ENCODE measurements at regions not wholly inside any gene's neighbourhood (a gene's known extent, or its start where the extent isn't known, plus 50 kb on each side); places are given as distances from the start of the nearest gene placed in this dataset.

DNA sequence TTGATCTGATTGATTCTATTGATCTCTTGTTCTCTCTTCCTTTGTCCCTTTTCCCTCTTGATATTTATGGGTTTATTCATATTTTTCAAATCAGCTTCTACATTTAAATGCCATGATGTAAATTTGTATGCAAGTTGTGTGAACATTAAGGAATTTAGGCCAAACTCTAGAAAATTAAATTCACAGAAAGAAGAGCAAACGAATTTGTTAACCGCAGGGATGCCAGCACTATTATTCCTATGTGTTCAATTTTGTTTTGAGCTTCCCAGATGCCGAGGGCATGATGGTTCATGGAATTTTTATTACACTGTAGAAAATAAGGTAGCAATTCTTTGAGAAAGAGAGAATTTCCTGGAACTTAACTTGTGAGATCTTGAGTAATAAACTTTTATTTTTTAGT, 220.9 kb downstream of the BUB3 start:
- DNase-seq, result no peak
- TF ChIP-seq POLR2A (IDR thresholded peaks at IDR 0.05), result no peak
- TF ChIP-seq, protein P1, sequence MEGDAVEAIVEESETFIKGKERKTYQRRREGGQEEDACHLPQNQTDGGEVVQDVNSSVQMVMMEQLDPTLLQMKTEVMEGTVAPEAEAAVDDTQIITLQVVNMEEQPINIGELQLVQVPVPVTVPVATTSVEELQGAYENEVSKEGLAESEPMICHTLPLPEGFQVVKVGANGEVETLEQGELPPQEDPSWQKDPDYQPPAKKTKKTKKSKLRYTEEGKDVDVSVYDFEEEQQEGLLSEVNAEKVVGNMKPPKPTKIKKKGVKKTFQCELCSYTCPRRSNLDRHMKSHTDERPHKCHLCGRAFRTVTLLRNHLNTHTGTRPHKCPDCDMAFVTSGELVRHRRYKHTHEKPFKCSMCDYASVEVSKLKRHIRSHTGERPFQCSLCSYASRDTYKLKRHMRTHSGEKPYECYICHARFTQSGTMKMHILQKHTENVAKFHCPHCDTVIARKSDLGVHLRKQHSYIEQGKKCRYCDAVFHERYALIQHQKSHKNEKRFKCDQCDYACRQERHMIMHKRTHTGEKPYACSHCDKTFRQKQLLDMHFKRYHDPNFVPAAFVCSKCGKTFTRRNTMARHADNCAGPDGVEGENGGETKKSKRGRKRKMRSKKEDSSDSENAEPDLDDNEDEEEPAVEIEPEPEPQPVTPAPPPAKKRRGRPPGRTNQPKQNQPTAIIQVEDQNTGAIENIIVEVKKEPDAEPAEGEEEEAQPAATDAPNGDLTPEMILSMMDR (IDR thresholded peaks at IDR 0.05), result no peak
- WGBS, 4 donors, result 81 to 84% (median 82%) methylated on average over 3 of the region's 3 CpGs
- Histone ChIP-seq H3K4me1 (no peaks in the 10 kb centered on the region), H3K9me3 (peaks cover 0 to 9% (median 0%) of the 10 kb centered on the region in 12 donors), H3K27me3 (peaks cover 0 to 7% (median 0%) of the 10 kb centered on the region in 9 donors), H3K4me3 (no peak overlapping the region), H3K36me3 (no peaks in the 10 kb centered on the region), H3K27ac (no peak overlapping the region)
- intact Hi-C loops (cut with DNase I), result no loop called here
- ATAC-seq, result no peak

DNA sequence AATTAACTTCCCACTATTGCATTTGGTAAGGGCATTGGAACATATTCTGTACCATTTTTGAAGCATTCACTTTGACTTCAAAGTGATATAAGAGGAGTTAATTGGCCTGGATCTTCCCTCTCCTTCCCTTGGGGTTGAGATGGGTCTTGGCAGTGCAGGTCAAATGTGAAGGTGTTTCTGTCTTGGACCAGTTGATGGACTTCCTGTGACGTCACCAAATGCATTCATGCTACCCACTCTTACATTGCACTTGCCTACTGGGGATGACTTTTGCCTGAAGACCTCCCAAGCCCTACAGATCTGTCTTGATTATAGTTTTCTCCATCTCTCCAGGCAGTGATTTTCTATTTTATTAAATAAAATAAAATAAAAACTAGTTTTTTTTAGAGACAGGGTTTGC, 221.5 kb downstream of the BUB3 start:
- Histone ChIP-seq H3K27me3 (peaks cover 0 to 11% (median 0%) of the 10 kb centered on the region in 9 donors), H3K9me3 (peaks cover 0 to 6% (median 0%) of the 10 kb centered on the region in 12 donors), H3K27ac (no peak overlapping the region), H3K4me3 (no peak overlapping the region), H3K36me3 (no peaks in the 10 kb centered on the region), H3K4me1 (no peaks in the 10 kb centered on the region)
- ATAC-seq, result no peak
- 56 to 77% (median 67%) methylated on average over 1 of the region's 1 CpG for WGBS, 4 donors
- no peak for DNase-seq
- TF ChIP-seq, protein P1 (IDR thresholded peaks at IDR 0.05), result no peak
- intact Hi-C loops (cut with DNase I), result no loop called here

DNA sequence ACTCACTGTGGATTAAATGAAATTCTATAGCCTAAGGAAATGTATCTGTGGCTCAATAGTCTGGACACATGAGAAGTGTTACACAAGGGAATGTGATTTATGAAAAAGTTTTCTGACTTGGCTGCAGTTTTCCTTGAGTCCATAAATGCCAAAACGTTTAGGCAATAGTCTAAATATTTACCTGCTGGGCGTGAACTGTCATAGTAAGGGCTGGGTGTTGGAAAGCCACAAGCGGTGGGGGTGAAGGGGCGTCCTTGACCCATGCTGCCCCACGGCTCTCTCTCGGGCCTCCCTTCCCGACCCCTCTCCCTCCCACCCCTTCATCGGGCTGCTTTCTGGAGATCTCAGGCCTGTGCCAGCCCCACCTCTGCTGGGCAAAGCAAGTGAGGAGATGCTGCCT, 223.7 kb downstream of the BUB3 start:
- 62 to 67% (median 65%) methylated on average over 6 to 8 of the region's 8 CpGs for WGBS, 4 donors
- intact Hi-C loops (cut with DNase I), result no loop called here
- no peak for ATAC-seq

DNA sequence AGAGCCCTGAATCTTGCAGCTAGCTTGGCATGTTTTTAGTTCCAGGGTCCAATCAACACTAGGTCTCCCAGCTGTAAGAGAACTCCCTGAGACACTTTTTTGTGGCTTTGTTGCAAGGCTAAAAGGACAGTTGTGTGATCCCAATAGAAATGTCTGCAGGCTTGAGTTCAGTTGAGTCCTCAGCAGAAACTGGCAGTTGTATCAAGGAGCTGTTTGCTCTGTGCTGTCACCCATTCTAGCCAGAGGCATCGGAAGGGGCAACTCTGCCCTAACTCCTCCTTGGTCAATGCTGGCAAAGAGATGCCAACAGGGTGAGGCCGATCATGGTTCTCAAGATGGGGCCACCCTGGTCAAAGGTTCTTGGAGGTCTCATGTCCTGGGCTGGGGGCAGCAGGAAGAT, 224.1 kb downstream of the BUB3 start:
- TF ChIP-seq POLR2A (IDR thresholded peaks at IDR 0.05), result no peak
- TF ChIP-seq, protein P1 (IDR thresholded peaks at IDR 0.05), result no peak
- WGBS, 4 donors, result 87 to 97% (median 92%) methylated on average over 2 of the region's 2 CpGs
- intact Hi-C loops (cut with DNase I), result no loop called here
- H3K9me3 ChIP-seq, result no peaks in the 10 kb centered on the region
- H3K4me1 ChIP-seq, result no peaks in the 10 kb centered on the region
- H3K4me3 ChIP-seq, result no peak overlapping the region
- no peak for DNase-seq
- peaks cover 0 to 11% (median 0%) of the 10 kb centered on the region in 9 donors for H3K27me3 ChIP-seq
- H3K36me3 ChIP-seq, result no peaks in the 10 kb centered on the region
- ATAC-seq, result no peak
- H3K27ac ChIP-seq, result no peak overlapping the region

More for the DNA sequence above, 223.7 kb downstream of the BUB3 start:
- no peak for DNase-seq
- no peaks in the 10 kb centered on the region for H3K36me3 ChIP-seq
- no peak overlapping the region for H3K4me3 ChIP-seq
- no peak overlapping the region for H3K27ac ChIP-seq
- H3K9me3 ChIP-seq, result no peaks in the 10 kb centered on the region
- H3K27me3 ChIP-seq, result peaks cover 0 to 11% (median 0%) of the 10 kb centered on the region in 9 donors
- H3K4me1 ChIP-seq, result no peaks in the 10 kb centered on the region
- TF ChIP-seq POLR2A (IDR thresholded peaks at IDR 0.05), result no peak
- TF ChIP-seq, protein P1 (IDR thresholded peaks at IDR 0.05), result no peak
